Spleen (tissue), 7 donors: ENCODE measurements at regions not wholly inside any gene's neighbourhood (a gene's known extent, or its start where the extent isn't known, plus 50 kb on each side); places are given as distances from the start of the nearest gene placed in this dataset.
"Not testable (repeated sequence)": the region's sequence is repeated elsewhere in the genome, so short reads cannot be mapped to it uniquely, and the experiment has no call there.

ENCODE experiments used
- POLR2A ChIP-seq, 3 donors: fragments of 450-650 bp; IDR thresholded peaks; one replicate each; pipeline ENCODE4 v1.5.1; 2017; ENCODE audit warnings: antibody characterized with exemption in 3 of 3, mild to moderate bottlenecking in 1 of 3
- POLR2AphosphoS5 ChIP-seq, 3 donors: sonication (generic); formaldehyde crosslinking; IDR thresholded peaks; one replicate each; pipeline ENCODE4 v1.5.1; 2017; ENCODE audit warnings: antibody characterized with exemption in 3 of 3
- TF ChIP-seq, protein P1 (sequence below), 11 experiments: fragments of 200-600 bp in 7 of 11; fragments of 450-650 bp in 4 of 11; sonication (generic) in 4 of 11; IDR thresholded peaks in 8 of 11; conservative IDR thresholded peaks in 3 of 11; 1 replicate in 7 of 11; 2 replicates in 4 of 11; pipeline versions ENCODE4 v1.4.0 to v1.8.0; 2016 to 2021; ENCODE audit warnings: antibody characterized with exemption in 11 of 11, inconsistent platforms in 4 of 11, mild to moderate bottlenecking in 1 of 11
- donor health status: DM: no; HTN: no; CAD: no; lungs with moderate emphysema.
- donor health status: DM: no; HTN: no; CAD: no.
- donor health status: DM: no; HTN: no; CAD: no.

- TF ChIP-seq, protein P1, sequence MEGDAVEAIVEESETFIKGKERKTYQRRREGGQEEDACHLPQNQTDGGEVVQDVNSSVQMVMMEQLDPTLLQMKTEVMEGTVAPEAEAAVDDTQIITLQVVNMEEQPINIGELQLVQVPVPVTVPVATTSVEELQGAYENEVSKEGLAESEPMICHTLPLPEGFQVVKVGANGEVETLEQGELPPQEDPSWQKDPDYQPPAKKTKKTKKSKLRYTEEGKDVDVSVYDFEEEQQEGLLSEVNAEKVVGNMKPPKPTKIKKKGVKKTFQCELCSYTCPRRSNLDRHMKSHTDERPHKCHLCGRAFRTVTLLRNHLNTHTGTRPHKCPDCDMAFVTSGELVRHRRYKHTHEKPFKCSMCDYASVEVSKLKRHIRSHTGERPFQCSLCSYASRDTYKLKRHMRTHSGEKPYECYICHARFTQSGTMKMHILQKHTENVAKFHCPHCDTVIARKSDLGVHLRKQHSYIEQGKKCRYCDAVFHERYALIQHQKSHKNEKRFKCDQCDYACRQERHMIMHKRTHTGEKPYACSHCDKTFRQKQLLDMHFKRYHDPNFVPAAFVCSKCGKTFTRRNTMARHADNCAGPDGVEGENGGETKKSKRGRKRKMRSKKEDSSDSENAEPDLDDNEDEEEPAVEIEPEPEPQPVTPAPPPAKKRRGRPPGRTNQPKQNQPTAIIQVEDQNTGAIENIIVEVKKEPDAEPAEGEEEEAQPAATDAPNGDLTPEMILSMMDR (IDR thresholded peaks at IDR 0.05 in 8 of 11, conservative IDR thresholded peaks at IDR 0.05 in 3 of 11): peak in 8 of 11 experiments; percentile 4 to 72 (median 33)
- not testable (repeated sequence) for TF ChIP-seq POLR2A, POLR2AphosphoS5 (IDR thresholded peaks at IDR 0.05)
Measured at GRCh38 chr14:106537597-106537996, 1011.2 kb downstream of the TMEM121 start.
